Psoas muscle (tissue), 7 donors: ENCODE measurements at regions not wholly inside any gene's neighbourhood (a gene's known extent, or its start where the extent isn't known, plus 50 kb on each side); places are given as distances from the start of the nearest gene placed in this dataset.

Experiments
- ATAC-seq, 4 donors: fragments of 200-7000 bp; cut with Tn5 transposase; one replicate each; pipeline ENCODE4 v1.9.1; 2020; ENCODE audit warnings: moderate library complexity in 3 of 4, mild to moderate bottlenecking in 2 of 4
- DNase-seq, 2 donors: peaks; one replicate each; pipeline ENCODE4 v3.0.0-alpha.2; 2020
- H3K27ac ChIP-seq: fragments of 200-600 bp; one replicate; pipeline ENCODE4 v1.8.0; 2022
- H3K27me3 ChIP-seq, 3 donors: fragments of 200-600 bp in 1 of 3; one replicate each; pipeline versions ENCODE4 v1.6.1 to v1.8.0; 2013 to 2022; ENCODE audit warnings: low read length in 2 of 3, mild to moderate bottlenecking in 2 of 3, moderate library complexity in 1 of 3; ENCODE audit not compliant: insufficient read depth in 3 of 3
- H3K36me3 ChIP-seq, 2 donors: fragments of 200-600 bp in 1 of 2; one replicate each; pipeline versions ENCODE4 v1.6.1 to v1.8.0; 2013 to 2022; ENCODE audit warnings: low read depth in 1 of 2, mild to moderate bottlenecking in 1 of 2, moderate library complexity in 1 of 2; ENCODE audit not compliant: insufficient read depth in 1 of 2
- H3K4me1 ChIP-seq: fragments of 200-600 bp; one replicate; pipeline ENCODE4 v1.8.0; 2022
- H3K4me3 ChIP-seq: fragments of 200-600 bp; one replicate; pipeline ENCODE4 v1.8.0; 2022; ENCODE audit warnings: mild to moderate bottlenecking
- H3K9me3 ChIP-seq: fragments of 200-600 bp; one replicate; pipeline ENCODE4 v1.8.0; 2022
- CTCF ChIP-seq: fragments of 200-600 bp; IDR thresholded peaks from one replicate; pipeline ENCODE4 v1.8.0; 2022; ENCODE audit warnings: antibody characterized with exemption
- WGBS, 3 donors: extraction: QIAGEN DNeasy Blood & Tissue Kit; methylation state at CpG; one replicate each; pipeline versions ENCODE4 v1.1.6 to v1.1.7; 2013; 5-methylcytosine and 5-hydroxymethylcytosine counted together
- intact Hi-C, 2 donors: fragments of 100-400 bp; cut with DNase I; formaldehyde crosslinking; loops; one replicate each; pipeline versions ENCODE4 v1.11.0 to v1.14.2; 2022
- donor health status: healthy with polysubstance abuse.
- donor health status: DM: no; HTN: no; CAD: no; lungs with moderate emphysema.
- donor health status: Bipolar disorder and iron deficiency.
- donor health status: healthy.
- donor health status: DM: yes; HTN: yes; CAD: no.
- donor health status: DM: no; HTN: no; CAD: no.
- donor health status: DM: yes; HTN: yes; CAD: no.

GRCh38 chr13:104779311-104779993 is 1713.2 kb upstream of the SLC10A2 start:
- Histone ChIP-seq H3K36me3 (no peaks in the 10 kb centered on the region), H3K27me3 (no peaks in the 10 kb centered on the region), H3K9me3 (no peaks in the 10 kb centered on the region), H3K27ac (no peak overlapping the region), H3K4me1 (no peaks in the 10 kb centered on the region), H3K4me3 (no peak overlapping the region)
- DNase-seq (no peak), ATAC-seq (no peak)
- WGBS, 3 donors, result 27 to 37% (median 30%) methylated on average over 4 of the region's 4 CpGs
- intact Hi-C loops, result no loop called here
- TF ChIP-seq CTCF, result no peak

- Histone ChIP-seq H3K36me3 (no peaks in the 10 kb centered on the region), H3K4me1 (no peaks in the 10 kb centered on the region), H3K27me3 (no peaks in the 10 kb centered on the region), H3K9me3 (no peaks in the 10 kb centered on the region), H3K27ac (no peak overlapping the region), H3K4me3 (no peak overlapping the region)
- DNase-seq (no peak), ATAC-seq (no peak)
- 48 to 55% (median 55%) methylated on average over 2 of the region's 2 CpGs for WGBS, 3 donors
- peak; percentile 36 for TF ChIP-seq CTCF
- intact Hi-C loops, result no loop called here
Measured at GRCh38 chr13:104773775-104774174, 1707.6 kb upstream of the SLC10A2 start.

- no peaks in the 10 kb centered on the region for H3K27me3 ChIP-seq
- no peak for TF ChIP-seq CTCF
- no peak overlapping the region for H3K27ac ChIP-seq
- no peaks in the 10 kb centered on the region for H3K4me1 ChIP-seq
- DNase-seq (no peak), ATAC-seq (no peak)
- H3K36me3 ChIP-seq, result no peaks in the 10 kb centered on the region
- intact Hi-C loops, result no loop called here
- H3K9me3 ChIP-seq, result no peaks in the 10 kb centered on the region
- 77 to 95% (median 88%) methylated on average over 4 of the region's 4 CpGs for WGBS, 3 donors
- H3K4me3 ChIP-seq, result no peak overlapping the region
Measured at GRCh38 chr13:104769545-104769944, 1703.3 kb upstream of the SLC10A2 start.

- no peaks in the 10 kb centered on the region for H3K4me1 ChIP-seq
- no peaks in the 10 kb centered on the region for H3K9me3 ChIP-seq
- ATAC-seq (no peak), DNase-seq (no peak)
- H3K27ac ChIP-seq, result no peak overlapping the region
- no peaks in the 10 kb centered on the region for H3K36me3 ChIP-seq
- no peak for TF ChIP-seq CTCF
- H3K4me3 ChIP-seq, result no peak overlapping the region
- intact Hi-C loops, result no loop called here
- H3K27me3 ChIP-seq, result no peaks in the 10 kb centered on the region
Measured at GRCh38 chr13:104766319-104766718, 1700.1 kb upstream of the SLC10A2 start.

- DNase-seq, result no peak
- no peak overlapping the region for H3K4me3 ChIP-seq
- no peak for ATAC-seq
- H3K27ac ChIP-seq, result no peak overlapping the region
- 71 to 82% (median 82%) methylated on average over 4 of the region's 4 CpGs for WGBS, 3 donors
- no peaks in the 10 kb centered on the region for H3K4me1 ChIP-seq
- intact Hi-C loops, result no loop called here
- no peak for TF ChIP-seq CTCF
- no peaks in the 10 kb centered on the region for H3K9me3 ChIP-seq
- no peaks in the 10 kb centered on the region for H3K27me3 ChIP-seq
- no peaks in the 10 kb centered on the region for H3K36me3 ChIP-seq
Measured at GRCh38 chr13:104764600-104764999, 1698.4 kb upstream of the SLC10A2 start.
